ENCODE measurements at regions not wholly inside any gene's neighbourhood (a gene's known extent, or its start where the extent isn't known, plus 50 kb on each side); places are given as distances from the start of the nearest gene placed in this dataset.

DNA sequence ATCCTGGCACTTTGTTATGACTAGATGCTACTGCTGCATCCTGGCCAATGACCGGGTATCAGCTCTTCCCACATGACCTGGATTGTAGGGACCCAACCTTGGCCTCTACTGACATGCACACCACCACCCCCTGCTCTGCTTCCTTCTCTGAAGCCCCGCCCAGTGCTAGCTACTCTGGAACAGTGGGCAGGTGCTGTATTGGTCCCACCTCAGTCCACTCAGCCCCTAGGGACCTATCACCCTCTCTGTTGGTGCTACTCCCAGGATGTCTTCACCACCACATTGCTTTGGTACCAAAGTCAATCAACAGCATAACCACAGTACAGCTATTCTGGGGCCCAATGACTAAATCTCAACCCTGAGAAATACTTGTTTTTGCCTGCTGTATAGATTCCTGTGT lies 170.2 kb upstream of the PRICKLE2 start:
- TF ChIP-seq, protein P1, sequence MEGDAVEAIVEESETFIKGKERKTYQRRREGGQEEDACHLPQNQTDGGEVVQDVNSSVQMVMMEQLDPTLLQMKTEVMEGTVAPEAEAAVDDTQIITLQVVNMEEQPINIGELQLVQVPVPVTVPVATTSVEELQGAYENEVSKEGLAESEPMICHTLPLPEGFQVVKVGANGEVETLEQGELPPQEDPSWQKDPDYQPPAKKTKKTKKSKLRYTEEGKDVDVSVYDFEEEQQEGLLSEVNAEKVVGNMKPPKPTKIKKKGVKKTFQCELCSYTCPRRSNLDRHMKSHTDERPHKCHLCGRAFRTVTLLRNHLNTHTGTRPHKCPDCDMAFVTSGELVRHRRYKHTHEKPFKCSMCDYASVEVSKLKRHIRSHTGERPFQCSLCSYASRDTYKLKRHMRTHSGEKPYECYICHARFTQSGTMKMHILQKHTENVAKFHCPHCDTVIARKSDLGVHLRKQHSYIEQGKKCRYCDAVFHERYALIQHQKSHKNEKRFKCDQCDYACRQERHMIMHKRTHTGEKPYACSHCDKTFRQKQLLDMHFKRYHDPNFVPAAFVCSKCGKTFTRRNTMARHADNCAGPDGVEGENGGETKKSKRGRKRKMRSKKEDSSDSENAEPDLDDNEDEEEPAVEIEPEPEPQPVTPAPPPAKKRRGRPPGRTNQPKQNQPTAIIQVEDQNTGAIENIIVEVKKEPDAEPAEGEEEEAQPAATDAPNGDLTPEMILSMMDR (IDR thresholded peaks at IDR 0.05), result no peak
- TF ChIP-seq POLR2A (IDR thresholded peaks at IDR 0.05), result no peak
